SW480 (cell line): ENCODE measurements at regions not wholly inside any gene's neighbourhood (a gene's known extent, or its start where the extent isn't known, plus 50 kb on each side); places are given as distances from the start of the nearest gene placed in this dataset.
"Not testable (repeated sequence)": the region's sequence is repeated elsewhere in the genome, so short reads cannot be mapped to it uniquely, and the experiment has no call there.

ENCODE experiments used
- DNase-seq: peaks from one replicate; pipeline ENCODE4 v3.0.0-alpha.2; 2016; ENCODE audit warnings: low spot score

DNA sequence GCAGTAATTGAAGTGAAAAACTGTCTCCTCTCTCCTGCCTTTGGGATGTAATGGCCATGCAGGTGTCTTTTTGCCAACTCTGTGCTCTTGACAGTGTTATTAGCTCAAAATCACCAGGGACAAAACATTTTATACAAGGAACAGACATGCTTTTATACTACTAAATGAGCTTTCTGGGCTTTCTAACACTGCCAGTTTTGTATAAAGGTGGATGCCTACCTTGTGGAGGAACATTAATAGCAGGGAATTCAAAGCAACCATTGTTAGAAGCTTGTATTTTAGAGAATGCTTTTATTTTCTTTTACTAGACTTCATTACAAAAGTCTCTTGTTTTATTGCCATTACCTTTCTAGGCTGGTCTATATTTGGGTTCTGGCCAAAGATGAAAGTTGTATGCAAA lies 54.7 kb upstream of the ARSJ start:
- no peak for DNase-seq

DNA sequence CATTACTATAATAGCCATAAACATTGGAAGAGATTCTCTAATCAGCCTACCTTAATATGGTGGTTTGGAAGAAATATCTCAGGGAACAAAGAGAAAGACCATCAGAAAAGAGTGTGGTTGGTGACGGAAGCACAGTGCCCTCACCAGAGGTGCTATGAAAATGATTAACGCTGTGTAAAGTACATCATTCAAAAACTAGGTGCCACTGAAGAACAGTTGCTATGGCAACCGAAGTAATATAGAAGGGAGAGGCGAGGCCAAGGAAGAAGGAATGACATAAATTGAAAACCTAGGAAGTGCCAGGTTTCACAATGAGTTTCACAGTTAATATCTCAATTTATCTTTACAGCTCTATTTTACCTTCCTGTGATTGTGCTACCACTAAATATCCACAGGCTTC lies 57.0 kb upstream of the ARSJ start:
- DNase-seq, result no peak

- DNase-seq, result no peak
These were observed 57.4 kb upstream of the ARSJ start for GRCh38 chr4:114036864-114037263.

DNA sequence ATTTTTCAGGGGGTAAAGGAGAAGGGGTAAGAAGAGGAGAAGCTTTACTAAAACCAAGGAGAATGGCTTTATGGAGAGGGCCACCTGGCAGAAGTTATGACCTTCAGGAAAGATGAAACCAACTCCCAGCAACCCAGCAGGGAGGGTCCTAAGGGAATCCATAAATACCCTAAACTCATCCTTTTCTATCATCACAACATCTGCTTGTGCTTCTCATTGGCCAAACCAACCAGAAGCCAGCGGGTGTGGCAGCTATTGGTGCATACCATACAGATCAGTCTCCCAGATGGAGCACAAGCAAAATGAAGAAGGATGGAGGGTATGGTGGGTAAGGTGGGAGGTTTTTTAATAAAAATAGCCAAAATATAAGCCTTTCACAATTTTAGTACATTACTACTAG lies 58.5 kb upstream of the ARSJ start:
- no peak for DNase-seq

DNA sequence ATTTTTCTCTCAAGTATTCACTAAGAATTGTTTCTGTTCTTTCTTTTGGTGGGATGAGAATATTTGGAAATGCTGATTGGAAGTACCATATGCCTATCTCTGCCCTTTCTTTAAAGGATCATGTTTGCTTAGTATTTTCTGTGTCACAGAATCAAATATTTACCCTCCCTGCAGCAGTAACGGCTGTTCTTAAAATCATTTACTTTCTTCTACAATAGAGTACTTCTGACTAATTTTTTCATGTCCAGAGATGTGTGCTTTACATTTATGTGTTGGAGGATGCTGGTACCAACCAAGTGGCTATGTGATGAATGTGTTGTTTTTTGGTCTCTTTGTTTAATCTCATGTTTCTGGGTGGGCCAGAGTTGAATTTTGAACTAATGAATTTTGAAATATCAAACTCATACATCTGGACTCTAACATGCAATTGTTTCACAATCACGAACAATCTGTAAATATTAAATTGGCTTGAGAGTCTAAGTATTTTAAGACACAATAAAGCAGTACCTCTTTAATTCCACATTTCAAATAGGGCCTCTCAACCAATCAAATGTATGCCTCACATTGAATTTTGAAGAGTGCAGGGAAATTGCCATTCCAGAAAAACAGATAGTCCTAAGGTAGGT lies 59.4 kb upstream of the ARSJ start:
- no peak for DNase-seq

GRCh38 chr4:114040319-114041116 lies 61.1 kb upstream of the ARSJ start:
- DNase-seq, result no peak

DNA sequence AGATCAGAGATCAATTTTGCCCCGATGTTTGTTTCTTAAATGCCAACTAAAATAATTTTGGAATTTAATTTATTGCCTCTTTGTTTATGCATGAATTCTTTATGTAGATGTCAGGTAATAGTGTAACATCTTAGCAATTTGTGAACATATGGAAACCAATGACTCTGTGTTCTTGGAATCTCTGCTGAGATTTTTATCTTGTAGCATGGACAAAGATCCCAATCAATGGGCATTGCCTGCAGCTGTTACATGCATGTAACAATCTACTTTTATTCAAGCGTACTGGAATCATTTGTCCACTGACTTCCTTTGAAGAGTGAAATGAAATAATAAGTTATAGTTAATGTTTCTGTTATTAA lies 61.6 kb upstream of the ARSJ start:
- DNase-seq, result no peak

DNA sequence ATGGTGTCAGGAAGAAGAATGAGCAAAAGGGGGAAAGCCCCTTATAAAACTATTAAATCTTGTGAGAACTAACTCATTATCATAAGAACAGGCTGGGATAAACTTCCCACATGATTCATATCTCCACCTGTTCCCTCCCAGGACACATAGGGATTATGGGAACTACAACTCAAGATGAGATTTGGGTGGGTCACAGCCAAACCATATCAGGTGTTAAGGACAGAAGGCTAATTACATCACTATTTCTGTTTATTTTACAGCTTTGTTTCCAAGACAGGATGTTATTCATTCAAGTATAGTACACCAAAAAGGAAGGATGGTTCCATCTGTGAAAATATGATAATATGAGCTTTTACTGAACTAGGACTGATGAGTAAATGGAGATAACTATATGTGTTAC lies 63.7 kb upstream of the ARSJ start:
- no peak for DNase-seq

- not testable (repeated sequence) for DNase-seq
These were observed 64.9 kb upstream of the ARSJ start for GRCh38 chr4:114044351-114044750.

DNA sequence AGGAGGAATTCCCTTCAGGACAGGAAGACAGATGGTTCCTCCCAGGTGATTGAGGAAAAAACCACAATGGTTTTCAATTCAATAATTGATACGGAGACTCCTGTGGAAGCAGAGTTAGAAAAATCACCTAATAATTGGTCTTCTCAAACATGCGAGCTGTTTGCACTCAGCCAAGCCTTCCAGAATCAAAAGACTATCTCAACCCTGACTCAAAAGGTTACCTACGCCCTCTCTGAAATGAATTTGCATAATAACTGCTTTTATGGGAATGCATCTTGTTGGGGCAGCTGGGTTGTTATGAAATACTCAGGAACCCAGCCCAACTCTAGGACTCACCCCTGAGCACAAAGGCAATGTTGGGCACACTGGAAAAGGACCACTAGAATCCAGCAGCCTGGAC lies 66.9 kb upstream of the ARSJ start:
- no peak for DNase-seq

GRCh38 chr4:114048154-114048553 lies 68.7 kb upstream of the ARSJ start:
- not testable (repeated sequence) for DNase-seq

DNA sequence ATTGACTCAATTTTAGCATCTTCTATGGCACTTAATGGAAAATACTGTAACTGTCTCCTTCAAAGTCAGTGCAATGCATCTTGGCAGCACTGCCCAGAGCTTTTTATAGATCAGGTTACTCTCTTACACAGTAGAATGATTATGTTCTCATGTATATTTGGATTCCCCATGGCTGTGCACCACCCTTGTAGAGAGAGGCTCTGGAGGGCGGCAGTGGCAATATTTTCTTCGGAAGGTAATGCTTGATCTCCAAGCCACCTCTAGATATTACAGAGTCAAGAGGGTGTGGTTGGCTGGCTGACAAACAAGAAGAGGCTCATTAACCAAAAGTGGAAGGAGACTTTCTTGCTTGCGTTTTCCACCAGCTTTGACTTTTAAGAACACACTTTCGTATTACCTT lies 72.8 kb upstream of the ARSJ start:
- no peak for DNase-seq

- DNase-seq, result no peak
These were observed 77.2 kb upstream of the ARSJ start for GRCh38 chr4:114056599-114056998.

DNA sequence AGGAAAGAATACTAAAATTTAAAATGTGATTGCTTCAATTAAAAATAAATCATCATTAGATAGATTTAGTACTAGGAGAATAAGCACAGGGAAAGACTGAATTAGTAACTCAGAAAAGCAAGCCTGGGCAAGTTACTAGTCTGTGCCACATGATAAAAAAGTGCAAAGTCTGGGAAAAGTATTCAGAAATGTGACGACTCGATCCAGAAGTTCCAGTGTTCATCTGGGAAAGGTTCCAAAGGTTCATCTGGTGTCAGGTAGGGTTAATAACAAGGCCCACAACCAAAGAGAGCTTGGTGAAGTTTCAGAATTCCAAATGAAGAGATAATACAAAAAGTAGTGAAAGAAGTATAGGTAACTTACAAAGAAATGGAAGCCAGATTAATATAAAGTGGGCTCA lies 78.3 kb upstream of the ARSJ start:
- no peak for DNase-seq

DNA sequence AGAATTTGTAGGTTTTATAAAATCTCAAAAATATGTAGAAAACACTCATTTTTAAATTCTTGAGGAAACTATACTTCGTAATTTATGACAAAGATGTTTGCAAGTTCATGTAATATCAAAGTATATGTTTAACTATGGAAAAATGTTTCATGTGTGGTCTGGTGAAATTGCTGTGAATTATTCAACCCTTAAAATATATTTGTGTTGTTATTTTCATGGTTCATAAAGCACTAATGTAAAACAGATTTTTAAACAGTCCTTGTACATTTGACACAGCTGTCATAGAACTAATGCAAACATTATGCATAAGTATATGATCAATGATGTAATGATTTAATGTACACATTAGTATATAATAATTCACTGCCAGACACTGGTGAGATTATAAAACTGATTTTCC lies 83.1 kb upstream of the ARSJ start:
- DNase-seq, result no peak

DNA sequence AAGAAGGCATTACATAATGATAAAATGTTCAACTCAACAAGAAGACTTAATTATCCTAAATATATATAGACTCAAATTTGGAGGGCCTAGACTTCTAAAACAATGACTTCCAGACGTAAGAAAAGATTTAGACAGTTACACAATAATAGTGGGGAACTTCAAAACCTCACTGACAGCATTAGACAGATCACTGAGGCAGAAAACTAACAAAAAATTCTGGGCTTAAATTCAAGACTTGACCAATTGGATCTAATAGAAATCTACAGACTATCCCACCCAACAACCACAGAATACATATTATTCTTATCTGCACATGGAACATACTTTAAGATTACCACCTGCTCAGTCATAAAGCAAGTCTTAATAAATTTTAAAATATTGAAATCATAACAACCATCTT lies 93.3 kb upstream of the ARSJ start:
- DNase-seq, result no peak

DNA sequence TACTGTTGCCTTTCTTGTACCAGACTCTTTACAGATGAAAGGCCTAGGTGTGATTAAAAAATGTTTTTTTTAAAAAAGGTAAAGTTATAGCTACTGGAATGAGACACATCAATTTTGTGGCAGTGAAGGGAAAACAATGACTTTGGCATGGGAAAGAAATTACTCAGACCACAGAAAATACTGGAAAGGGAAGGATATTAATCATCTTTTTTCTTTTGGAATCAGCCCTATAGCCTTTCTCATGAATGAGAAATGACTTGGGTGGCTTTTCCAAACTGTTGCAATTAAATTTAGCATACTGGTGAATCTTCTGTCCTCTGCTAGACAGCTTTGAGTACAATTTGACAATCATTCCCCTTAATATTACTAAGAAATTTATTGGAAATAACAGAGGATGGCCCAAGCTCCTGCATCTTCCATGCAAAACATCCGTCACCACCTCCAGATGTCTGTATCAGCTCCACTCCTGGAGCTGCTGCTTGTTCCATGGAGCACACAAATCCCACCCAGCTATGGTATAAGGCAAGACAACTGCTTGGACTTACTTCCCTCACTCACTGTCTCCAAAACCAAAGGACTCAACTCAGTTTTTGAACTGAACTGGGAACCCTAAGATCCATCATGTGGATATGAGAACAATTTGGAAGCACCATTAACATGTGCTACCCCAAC lies 97.6 kb upstream of the ARSJ start:
- DNase-seq, result no peak

- DNase-seq, result no peak
These were observed 98.2 kb upstream of the ARSJ start for GRCh38 chr4:114077610-114078009.

GRCh38 chr4:114078636-114079035 lies 99.2 kb upstream of the ARSJ start:
- no peak for DNase-seq

GRCh38 chr4:114081783-114082182 lies 102.3 kb upstream of the ARSJ start:
- DNase-seq, result no peak

GRCh38 chr4:114082348-114082747 lies 102.9 kb upstream of the ARSJ start:
- no peak for DNase-seq

GRCh38 chr4:114085611-114086345 lies 106.3 kb upstream of the ARSJ start:
- DNase-seq, result no peak
